NCI-H128 (cell line): ENCODE measurements at regions not wholly inside any gene's neighbourhood (a gene's known extent, or its start where the extent isn't known, plus 50 kb on each side); places are given as distances from the start of the nearest gene placed in this dataset.

ENCODE experiments used
- DNase-seq: peaks from one replicate; lab custom pipeline; 2025; ENCODE audit not compliant: unreplicated experiment; lab: John Stamatoyannopoulos, UW

DNA sequence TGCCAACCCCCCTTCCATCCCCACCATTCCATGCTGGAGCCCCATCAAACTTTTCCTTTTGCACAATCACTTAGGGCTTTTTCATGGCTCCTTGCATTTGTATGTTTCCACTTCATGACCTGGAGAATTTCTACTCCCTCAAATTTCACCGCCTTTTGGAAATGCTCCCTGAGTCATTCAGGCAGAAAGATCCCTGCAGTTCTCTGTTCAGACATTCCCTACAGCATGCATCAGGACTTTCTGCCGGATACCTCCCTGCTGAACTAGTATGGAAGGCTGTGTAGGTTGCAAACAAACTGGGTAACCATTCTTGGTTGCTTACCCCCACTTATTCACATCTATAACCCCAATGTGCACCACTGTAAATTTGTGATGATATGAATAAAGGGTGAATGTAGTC lies 389.6 kb upstream of the CELF4 start:
- no peak for DNase-seq

- no peak for DNase-seq
These were observed 388.3 kb upstream of the CELF4 start for GRCh38 chr18:37953876-37954275.

DNA sequence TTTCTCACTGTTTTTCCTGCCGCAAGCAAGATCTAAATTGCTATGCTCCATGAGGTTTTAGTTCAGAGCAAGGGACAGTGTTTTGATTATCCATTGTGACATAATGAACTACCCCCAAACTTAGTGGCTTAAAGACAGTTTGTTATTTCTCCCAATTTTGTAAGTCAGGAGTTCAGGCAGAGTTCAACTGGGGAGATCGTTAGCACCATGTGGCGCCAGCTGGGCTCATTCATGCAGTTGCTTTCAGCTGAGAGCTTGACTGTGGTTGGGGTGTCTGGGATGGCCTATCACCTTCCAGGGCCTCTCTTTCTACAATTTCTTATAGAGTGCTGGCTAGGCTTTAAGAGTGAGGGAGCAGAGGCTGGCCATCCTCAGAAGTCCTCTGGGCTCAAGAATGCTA lies 382.9 kb upstream of the CELF4 start:
- DNase-seq: no peak

DNA sequence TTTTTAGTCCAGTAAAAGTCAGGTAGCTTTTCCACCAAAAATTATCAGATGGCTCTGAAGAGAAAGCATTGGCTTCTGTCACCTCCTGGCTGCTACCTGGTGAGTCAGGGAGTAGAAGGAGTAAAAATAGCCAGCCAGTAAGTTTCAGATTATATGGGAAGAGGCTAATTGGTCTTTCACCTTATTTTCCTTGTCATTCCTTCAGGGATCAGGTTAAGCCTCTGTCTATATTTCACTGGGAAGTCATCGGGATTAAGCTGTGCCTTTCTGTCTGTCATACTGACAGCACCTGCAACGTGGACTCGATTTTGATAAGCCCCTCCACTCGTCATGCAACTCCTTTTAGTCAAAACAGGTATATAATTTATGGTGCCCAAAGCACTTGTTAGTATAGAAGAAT lies 380.7 kb upstream of the CELF4 start:
- DNase-seq: peak; percentile 48

DNA sequence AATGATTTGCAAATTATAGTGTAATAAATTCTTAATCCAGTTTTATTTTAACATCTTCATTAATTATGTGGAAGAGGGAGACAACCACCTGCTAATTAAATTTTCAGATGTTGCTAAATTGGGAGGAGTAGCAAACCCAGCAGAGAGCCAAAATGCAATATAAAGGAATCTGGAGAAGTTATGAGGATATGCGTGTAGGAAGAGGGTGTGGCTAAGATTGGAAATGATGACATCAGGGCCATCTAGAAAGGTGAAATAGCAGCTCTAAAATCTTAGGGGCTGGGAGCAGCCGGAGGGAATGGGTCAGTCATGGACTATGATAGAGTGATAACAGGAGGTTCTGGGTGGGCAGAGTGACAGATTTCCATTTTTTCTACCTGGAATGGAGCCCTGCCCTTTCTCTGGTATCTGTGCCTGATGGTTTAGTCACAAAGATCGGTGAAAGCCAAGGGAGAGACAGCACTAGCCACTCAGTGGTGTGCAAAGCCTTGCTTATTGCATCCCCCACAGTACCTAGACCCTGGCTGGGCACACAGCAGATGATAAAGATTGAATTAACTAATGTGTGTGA lies 379.2 kb upstream of the CELF4 start:
- no peak for DNase-seq

DNA sequence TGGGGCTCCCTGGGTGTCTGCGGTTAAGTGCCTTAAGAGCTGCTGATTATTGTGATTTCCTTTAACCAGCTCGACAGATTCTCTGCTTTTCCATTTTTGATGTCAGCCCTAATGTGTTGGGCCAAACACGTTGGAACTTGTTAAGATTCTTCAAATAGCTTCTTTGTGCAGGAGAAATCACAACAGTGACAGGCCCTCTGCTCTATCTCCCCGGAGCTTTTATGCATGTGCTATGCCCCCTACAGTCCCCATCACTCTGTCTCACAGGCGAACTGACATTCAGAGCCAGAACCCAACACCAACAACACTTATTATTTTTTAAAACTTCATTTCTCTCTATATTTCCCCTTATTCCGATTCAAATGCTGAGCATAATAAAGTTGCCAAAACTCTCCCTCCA lies 371.7 kb upstream of the CELF4 start:
- DNase-seq: no peak

GRCh38 chr18:37935086-37935485 lies 369.5 kb upstream of the CELF4 start:
- no peak for DNase-seq

GRCh38 chr18:37930640-37931039 lies 365.0 kb upstream of the CELF4 start:
- no peak for DNase-seq

- DNase-seq: no peak
These were observed 356.6 kb upstream of the CELF4 start for GRCh38 chr18:37922162-37922561.

DNA sequence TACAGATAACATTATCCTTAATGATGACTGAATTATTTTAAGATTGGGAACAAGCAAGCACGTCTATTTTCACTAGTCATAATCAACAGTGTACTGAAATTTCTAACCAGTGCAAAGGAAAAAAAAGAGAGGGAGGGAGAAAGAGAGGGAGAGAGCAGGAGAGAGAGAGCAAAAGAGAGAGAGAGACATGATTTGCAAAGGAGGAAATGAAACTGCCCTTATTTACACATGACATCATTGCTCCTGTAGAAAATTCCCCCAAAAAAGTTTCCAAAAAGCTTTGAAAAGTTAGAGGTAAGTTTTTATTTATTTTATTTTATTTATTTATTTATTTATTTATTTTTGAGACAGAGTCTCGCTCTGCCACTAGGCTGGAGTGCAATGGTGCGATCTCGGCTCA lies 355.3 kb upstream of the CELF4 start:
- DNase-seq: no peak

GRCh38 chr18:37913051-37913450 lies 347.5 kb upstream of the CELF4 start:
- DNase-seq: no peak

DNA sequence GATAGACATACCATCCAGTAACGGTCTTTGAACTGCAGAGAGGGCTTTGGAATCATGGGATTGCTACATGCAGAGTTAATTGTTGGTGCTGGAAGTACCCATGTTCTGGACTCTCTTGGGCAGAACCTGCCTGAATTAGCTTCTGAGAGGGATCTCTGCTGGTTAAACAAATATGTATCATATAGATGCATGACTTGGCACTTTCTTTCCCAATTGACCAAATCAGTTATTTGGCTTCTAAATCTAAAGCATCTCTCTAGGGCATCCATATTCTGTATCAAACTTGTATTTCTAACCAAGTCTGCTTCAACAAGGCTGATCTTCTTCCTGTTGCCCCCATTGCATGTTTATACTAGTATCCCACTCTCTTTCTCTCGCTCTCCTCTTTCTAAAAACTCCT lies 336.7 kb upstream of the CELF4 start:
- DNase-seq: no peak

- DNase-seq: no peak
These were observed 334.7 kb upstream of the CELF4 start for GRCh38 chr18:37900326-37900725.

- no peak for DNase-seq
These were observed 324.4 kb upstream of the CELF4 start for GRCh38 chr18:37889963-37890362.

- no peak for DNase-seq
These were observed 309.1 kb upstream of the CELF4 start for GRCh38 chr18:37874721-37875120.

DNA sequence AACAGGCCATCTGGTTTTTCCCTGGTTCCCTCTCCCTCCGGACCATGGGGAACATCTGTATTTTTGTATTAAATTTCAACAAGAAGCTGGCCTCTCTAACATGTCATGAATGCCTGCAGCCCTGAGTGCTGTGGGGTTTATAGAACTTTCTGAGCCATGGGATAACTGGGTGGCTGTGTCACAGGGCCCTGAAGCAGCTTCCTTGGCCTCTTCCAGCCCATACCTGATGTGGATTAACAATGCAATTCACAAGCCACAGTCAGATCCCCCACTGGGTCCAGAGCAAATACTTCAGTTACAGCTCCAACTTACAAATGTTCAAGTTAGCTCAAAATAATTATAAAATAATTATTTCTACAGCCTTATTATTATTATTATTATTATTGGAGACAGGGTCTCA lies 307.8 kb upstream of the CELF4 start:
- no peak for DNase-seq

DNA sequence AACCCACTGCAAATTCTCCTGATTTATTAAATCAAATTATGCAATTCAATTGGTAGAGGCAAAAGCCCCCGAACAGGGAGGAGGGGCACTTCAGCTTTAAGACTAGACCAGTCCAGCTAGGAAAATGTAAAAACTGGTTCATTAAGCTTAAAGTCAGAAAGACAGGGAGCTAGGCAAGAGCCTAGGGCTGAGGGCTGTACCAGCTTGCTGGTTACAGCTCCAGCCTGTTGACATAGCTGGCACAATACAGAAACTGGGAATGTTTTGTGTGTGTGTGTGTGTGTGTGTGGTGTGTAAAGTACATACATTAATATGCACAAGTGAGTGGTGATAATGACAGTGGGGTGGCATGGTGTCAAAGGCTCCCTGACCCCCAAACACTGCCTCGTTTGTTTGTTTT lies 307.0 kb upstream of the CELF4 start:
- DNase-seq: no peak

GRCh38 chr18:37871561-37871960 lies 306.0 kb upstream of the CELF4 start:
- no peak for DNase-seq

- no peak for DNase-seq
These were observed 303.5 kb upstream of the CELF4 start for GRCh38 chr18:37869051-37869450.

DNA sequence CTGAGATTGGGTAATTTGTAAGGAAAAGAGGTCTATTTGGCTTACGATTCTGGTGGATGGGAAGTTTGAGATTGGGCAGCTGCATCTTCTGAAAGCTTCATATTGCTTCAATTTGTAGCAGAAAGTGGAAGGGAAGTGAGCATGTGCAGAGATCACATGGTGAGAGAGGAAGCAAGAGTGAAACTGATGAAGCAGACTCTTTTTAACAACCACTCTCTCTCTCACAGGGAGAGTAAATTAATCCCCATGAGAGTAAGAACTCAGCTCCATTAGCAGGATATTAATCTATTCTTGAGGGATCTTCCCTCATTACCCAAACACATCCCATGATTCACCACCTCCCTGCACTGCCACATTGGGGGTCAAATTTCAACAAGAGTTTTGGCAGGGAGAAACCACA lies 298.5 kb upstream of the CELF4 start:
- DNase-seq: no peak

- no peak for DNase-seq
These were observed 296.4 kb upstream of the CELF4 start for GRCh38 chr18:37861981-37862380.

DNA sequence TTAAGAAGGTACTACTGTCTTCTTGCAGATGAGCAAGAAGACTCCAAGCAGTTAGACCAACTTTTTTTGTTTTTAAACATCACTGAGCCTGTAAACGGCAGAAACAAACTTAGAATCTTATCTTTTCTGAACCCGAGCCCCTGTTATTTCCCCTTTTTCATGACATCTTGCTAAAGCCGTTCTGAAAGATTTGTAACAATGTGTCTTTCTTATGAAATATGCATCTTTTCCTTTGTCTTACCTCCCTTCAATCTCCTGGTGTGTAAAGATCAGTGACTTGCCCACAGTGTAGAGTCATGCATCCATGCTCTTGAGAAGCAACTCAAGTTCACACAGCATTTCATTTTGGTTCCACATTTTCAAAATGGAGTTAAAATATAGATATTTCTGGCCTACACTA lies 288.8 kb upstream of the CELF4 start:
- DNase-seq: no peak

GRCh38 chr18:37853706-37854105 lies 288.1 kb upstream of the CELF4 start:
- DNase-seq: no peak

DNA sequence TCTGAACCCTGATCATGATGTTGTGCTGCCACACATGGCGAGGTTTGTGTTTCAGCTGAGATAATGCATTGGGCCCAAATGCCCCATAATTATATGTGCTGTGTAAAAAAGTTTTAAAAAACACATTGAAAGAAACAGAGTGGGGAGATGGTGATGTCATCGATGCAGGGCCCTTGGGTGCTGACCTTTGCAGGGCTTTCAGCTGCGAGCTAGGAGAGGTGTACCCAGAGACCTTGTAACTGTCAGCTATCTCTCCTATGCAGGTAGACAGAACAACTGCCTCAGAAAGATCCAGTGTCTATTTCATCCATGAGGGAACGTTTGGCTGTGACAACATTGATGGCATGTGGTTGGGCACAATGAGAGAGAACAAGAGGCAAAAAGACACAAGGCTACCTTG lies 286.9 kb upstream of the CELF4 start:
- DNase-seq: no peak
